HCT116 (cell line): ENCODE measurements at regions not wholly inside any gene's neighbourhood (a gene's known extent, or its start where the extent isn't known, plus 50 kb on each side); places are given as distances from the start of the nearest gene placed in this dataset.

ENCODE experiments used
- CEBPB ChIP-seq: IDR thresholded peaks from 2 replicates; pipeline ENCODE4 v1.6.1; 2012; ENCODE audit warnings: low read depth
- CTCF ChIP-seq, 3 experiments: fragments of 200-600 bp in 1 of 3; sonication (generic) in 1 of 3; IDR thresholded peaks in 2 of 3; conservative IDR thresholded peaks in 1 of 3; 2 replicates each; pipeline ENCODE4 v1.5.1; 2012 to 2017; ENCODE audit warnings: low read depth in 2 of 3, low read length in 2 of 3, antibody characterized with exemption in 1 of 3, borderline replicate concordance in 1 of 3, control low read depth in 1 of 3, mild to moderate bottlenecking in 1 of 3, mixed read lengths in 1 of 3, mixed run types in 1 of 3, moderate library complexity in 1 of 3; ENCODE audit not compliant: insufficient read depth in 1 of 3
- EZH2 ChIP-seq: fragments of 200-600 bp; sonication (generic); IDR thresholded peaks from 2 replicates; pipeline ENCODE4 v1.6.1; 2017; ENCODE audit warnings: antibody characterized with exemption, mixed run types
- EZH2phosphoT487 ChIP-seq: fragments of 200-600 bp; IDR thresholded peaks from 2 replicates; pipeline ENCODE4 v1.6.1; 2018; ENCODE audit warnings: antibody characterized with exemption, borderline replicate concordance
- JUND ChIP-seq: IDR thresholded peaks from 2 replicates; pipeline ENCODE4 v1.6.1; 2012
- MAX ChIP-seq: IDR thresholded peaks from 2 replicates; pipeline ENCODE4 v1.6.1; 2012
- POLR2A ChIP-seq: IDR thresholded peaks from 2 replicates; pipeline ENCODE4 v1.7.0; 2011; ENCODE audit warnings: borderline replicate concordance; ENCODE audit not compliant: insufficient read depth, insufficient read length; ENCODE audit errors: extremely low read depth
- POLR2AphosphoS5 ChIP-seq: IDR thresholded peaks from 2 replicates; pipeline ENCODE4 v1.6.1; 2011; ENCODE audit warnings: mild to moderate bottlenecking, low read depth, low read length, moderate library complexity
- SP1 ChIP-seq: IDR thresholded peaks from 2 replicates; pipeline ENCODE4 v1.6.1; 2012; ENCODE audit warnings: low read depth
- TCF7L2 ChIP-seq: IDR thresholded peaks from 2 replicates; pipeline ENCODE4 v1.7.0; 2011; ENCODE audit warnings: borderline replicate concordance, inconsistent platforms; ENCODE audit not compliant: insufficient read depth, insufficient read length; ENCODE audit errors: extremely low read depth
- YY1 ChIP-seq: IDR thresholded peaks from 2 replicates; pipeline ENCODE4 v1.6.1; 2011; ENCODE audit warnings: low read length, low read depth, moderate library complexity, mild to moderate bottlenecking; ENCODE audit not compliant: insufficient replicate concordance; ENCODE audit errors: extremely low read depth
- ZNF274 ChIP-seq: fragments of 200-500 bp; sonication (Bioruptor generic); IDR thresholded peaks from 2 replicates; pipeline ENCODE4 v1.6.1; 2014; ENCODE audit warnings: mild to moderate bottlenecking, low read depth, low read length, inconsistent platforms

- TF ChIP-seq ZNF274 = no peak
- TF ChIP-seq CTCF (IDR thresholded peaks at IDR 0.05 in 2 of 3, conservative IDR thresholded peaks at IDR 0.05 in 1 of 3; ENCODE audit: borderline replicate concordance in 1 of 3, insufficient read depth in 1 of 3, low read depth in 2 of 3, low read length in 2 of 3) = peak in 2 of 3 experiments; percentile 7 to 25; a peak in 3 of 6 replicates
- peak; percentile 8 for TF ChIP-seq YY1
- peak; percentile 69 for TF ChIP-seq TCF7L2
- peak; percentile 91 for TF ChIP-seq SP1
- TF ChIP-seq EZH2phosphoT487 = no peak
- no peak for TF ChIP-seq EZH2
- peak; percentile 74 for TF ChIP-seq MAX
- peak; percentile 60; the same call in 1 of the 2 replicates for TF ChIP-seq POLR2AphosphoS5
- peak; percentile 95 for TF ChIP-seq JUND
- TF ChIP-seq CEBPB = peak; percentile 80
- no peak for TF ChIP-seq POLR2A
Observed at GRCh38 chr1:58848818-58849411, 65.1 kb upstream of the JUN start.
